ENCODE measurements at regions not wholly inside any gene's neighbourhood (a gene's known extent, or its start where the extent isn't known, plus 50 kb on each side); places are given as distances from the start of the nearest gene placed in this dataset.

GRCh38 chr7:12826079-12826478, 138.6 kb downstream of the ARL4A start:
- H3K27ac ChIP-seq = no peak overlapping the region
- WGBS, 3 donors = 57 to 68% (median 67%) methylated on average over 1 of the region's 1 CpG
- intact Hi-C loops (cut with DNase I) = no loop called here

GRCh38 chr7:12827219-12827821, 139.9 kb downstream of the ARL4A start:
- ATAC-seq (no peak), DNase-seq (no peak)
- H3K27me3 ChIP-seq (ENCODE audit: insufficient read depth in 3 of 3, low read length in 2 of 3) = no peaks in the 10 kb centered on the region
- H3K36me3 ChIP-seq (ENCODE audit: insufficient read depth in 1 of 2, low read depth in 1 of 2) = no peaks in the 10 kb centered on the region
- H3K9me3 ChIP-seq = no peaks in the 10 kb centered on the region
- no peak overlapping the region for H3K4me3 ChIP-seq
- intact Hi-C loops (cut with DNase I) = no loop called here
- no peak overlapping the region for H3K27ac ChIP-seq
- 89 to 95% (median 91%) methylated on average over 4 of the region's 4 CpGs for WGBS, 3 donors
- H3K4me1 ChIP-seq = no peaks in the 10 kb centered on the region
- no peak for TF ChIP-seq CTCF (IDR thresholded peaks at IDR 0.05)

More at GRCh38 chr7:12826079-12826478, 138.6 kb downstream of the ARL4A start:
- Histone ChIP-seq H3K36me3 (ENCODE audit: insufficient read depth in 1 of 2, low read depth in 1 of 2) (no peaks in the 10 kb centered on the region), H3K9me3 (no peaks in the 10 kb centered on the region), H3K27me3 (ENCODE audit: insufficient read depth in 3 of 3, low read length in 2 of 3) (no peaks in the 10 kb centered on the region), H3K4me3 (no peak overlapping the region), H3K4me1 (no peaks in the 10 kb centered on the region)
- ATAC-seq (no peak), DNase-seq (no peak)
- no peak for TF ChIP-seq CTCF (IDR thresholded peaks at IDR 0.05)

- H3K36me3 ChIP-seq (ENCODE audit: insufficient read depth in 1 of 2, low read depth in 1 of 2) = no peaks in the 10 kb centered on the region
- 74 to 81% (median 75%) methylated on average over 3 of the region's 3 CpGs for WGBS, 3 donors
- no peak overlapping the region for H3K4me3 ChIP-seq
- no peaks in the 10 kb centered on the region for H3K9me3 ChIP-seq
- intact Hi-C loops (cut with DNase I) = no loop called here
- H3K27me3 ChIP-seq (ENCODE audit: insufficient read depth in 3 of 3, low read length in 2 of 3) = no peaks in the 10 kb centered on the region
- no peak overlapping the region for H3K27ac ChIP-seq
- ATAC-seq (no peak), DNase-seq (no peak)
- no peaks in the 10 kb centered on the region for H3K4me1 ChIP-seq
- no peak for TF ChIP-seq CTCF (IDR thresholded peaks at IDR 0.05)
Observed at GRCh38 chr7:12827920-12828319, 140.5 kb downstream of the ARL4A start.

GRCh38 chr7:12831024-12831423, 143.6 kb downstream of the ARL4A start:
- Histone ChIP-seq H3K9me3 (no peaks in the 10 kb centered on the region), H3K4me1 (no peaks in the 10 kb centered on the region), H3K36me3 (ENCODE audit: insufficient read depth in 1 of 2, low read depth in 1 of 2) (no peaks in the 10 kb centered on the region), H3K4me3 (no peak overlapping the region), H3K27me3 (ENCODE audit: insufficient read depth in 3 of 3, low read length in 2 of 3) (no peaks in the 10 kb centered on the region), H3K27ac (no peak overlapping the region)
- no peak for ATAC-seq
- intact Hi-C loops (cut with DNase I) = no loop called here
- no peak for TF ChIP-seq CTCF (IDR thresholded peaks at IDR 0.05)
- 81 to 84% (median 82%) methylated on average over 3 of the region's 3 CpGs for WGBS, 3 donors
- DNase-seq = no peak

GRCh38 chr7:12833829-12834228, 146.4 kb downstream of the ARL4A start:
- DNase-seq (no peak), ATAC-seq (no peak)
- H3K36me3 ChIP-seq (ENCODE audit: insufficient read depth in 1 of 2, low read depth in 1 of 2) = no peaks in the 10 kb centered on the region
- no peak overlapping the region for H3K4me3 ChIP-seq
- no peaks in the 10 kb centered on the region for H3K27me3 ChIP-seq (ENCODE audit: insufficient read depth in 3 of 3, low read length in 2 of 3)
- H3K4me1 ChIP-seq = no peaks in the 10 kb centered on the region
- intact Hi-C loops (cut with DNase I) = no loop called here
- WGBS, 3 donors = 97 to 100% (median 97%) methylated on average over 2 of the region's 2 CpGs
- no peak overlapping the region for H3K27ac ChIP-seq
- H3K9me3 ChIP-seq = no peaks in the 10 kb centered on the region
- no peak for TF ChIP-seq CTCF (IDR thresholded peaks at IDR 0.05)

All from psoas muscle (tissue), 7 donors.